Stimulated activated CD4-positive, alpha-beta T cell treated with anti-CD3 and anti-CD28 coated beads, TNF-alpha, amount 100 ng/mL, for 1 hour (primary cell): ENCODE measurements at regions not wholly inside any gene's neighbourhood (a gene's known extent, or its start where the extent isn't known, plus 50 kb on each side); places are given as distances from the start of the nearest gene placed in this dataset.

Experiments used
- DNase-seq, 3 donors: peaks; one replicate each; pipeline ENCODE4 v3.0.0-alpha.2; 2020; ENCODE audit warnings: low read depth in 3 of 3, low spot score in 1 of 3

DNA sequence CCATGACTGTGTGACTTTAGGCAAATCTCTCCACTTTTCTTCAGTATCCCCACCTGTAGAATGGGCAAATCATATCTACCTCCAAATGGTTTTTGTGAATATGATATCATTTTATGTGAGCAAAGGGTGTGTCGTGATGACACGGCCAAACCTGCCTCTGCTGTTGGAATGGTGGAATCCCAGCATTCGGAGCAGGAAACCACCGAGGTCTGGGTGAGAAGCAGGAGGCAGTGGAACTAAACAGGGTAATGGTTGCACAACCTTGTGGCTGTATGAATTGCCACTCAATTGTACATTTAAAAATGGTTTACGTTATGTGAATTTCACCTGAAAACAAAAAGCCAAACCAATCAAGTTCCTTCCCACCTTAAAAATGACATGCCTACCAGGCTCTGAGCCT lies 131.4 kb upstream of the ZMIZ1 start:
- no peak for DNase-seq

- DNase-seq = no peak
Observed at GRCh38 chr10:78937800-78938694, 130.7 kb upstream of the ZMIZ1 start.

GRCh38 chr10:78938695-78939672 lies 129.8 kb upstream of the ZMIZ1 start:
- no peak for DNase-seq

DNA sequence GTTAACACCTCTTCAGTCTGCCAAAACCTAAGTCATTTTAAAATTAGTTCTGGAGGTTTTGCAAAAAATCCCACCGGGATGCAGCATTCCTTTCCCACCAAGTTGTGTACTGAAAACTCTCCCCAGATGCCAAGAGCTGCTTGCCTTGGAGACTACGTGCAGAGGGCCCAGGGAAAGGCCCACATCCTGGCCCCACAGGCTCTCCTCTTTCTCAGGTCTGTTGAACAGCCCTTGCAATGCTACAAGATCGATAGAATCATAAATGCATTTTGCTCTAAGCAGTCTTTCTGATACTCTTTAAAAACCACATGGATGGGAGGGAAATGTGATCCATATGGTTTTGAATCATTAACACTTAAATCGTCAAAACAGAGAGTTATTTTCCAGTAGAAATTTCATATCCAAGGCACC lies 126.7 kb upstream of the ZMIZ1 start:
- no peak for DNase-seq

- DNase-seq = no peak
Observed at GRCh38 chr10:78944723-78945312, 123.9 kb upstream of the ZMIZ1 start.

GRCh38 chr10:78945838-78946237 lies 122.9 kb upstream of the ZMIZ1 start:
- no peak for DNase-seq

DNA sequence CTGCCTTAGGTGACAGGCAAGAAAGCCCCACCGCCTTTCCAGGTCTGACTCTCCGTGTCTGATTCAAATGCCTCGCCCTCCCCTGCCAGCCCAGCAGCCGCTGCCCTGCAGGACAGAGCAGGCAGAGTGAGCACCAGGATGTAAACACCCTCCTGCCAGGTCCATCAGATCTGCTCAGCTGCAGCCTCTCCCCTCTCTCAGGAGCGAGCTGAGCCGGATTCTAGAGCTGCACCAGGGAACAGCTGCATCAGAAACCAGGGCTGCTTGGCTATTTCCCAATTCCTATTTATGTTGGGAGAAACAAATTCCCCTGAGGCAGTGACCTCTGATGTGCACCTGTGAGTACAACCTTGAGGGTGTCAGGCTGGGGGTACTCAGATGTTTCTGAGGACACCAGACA lies 121.5 kb upstream of the ZMIZ1 start:
- DNase-seq = no peak

DNA sequence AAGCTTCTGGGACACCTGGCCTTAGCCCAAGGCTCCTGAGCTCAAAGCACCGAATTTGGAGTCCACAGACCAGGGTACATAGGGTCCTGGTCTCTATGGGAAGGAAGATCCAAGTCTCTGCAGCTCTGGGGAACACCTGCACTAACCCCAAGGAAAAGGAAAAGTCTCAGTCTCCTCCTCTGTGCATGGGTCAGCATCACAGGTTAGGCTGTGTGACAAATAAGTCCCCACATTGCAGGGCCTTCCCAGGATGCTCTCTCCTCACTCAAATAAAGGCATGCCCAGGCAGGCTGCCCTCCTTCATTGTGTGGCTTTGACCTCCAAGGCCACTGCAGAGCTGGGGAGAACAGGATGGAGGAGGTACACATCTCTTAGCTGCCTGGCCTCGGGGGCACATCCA lies 121.0 kb upstream of the ZMIZ1 start:
- DNase-seq = no peak

GRCh38 chr10:78948621-78949030 lies 120.1 kb upstream of the ZMIZ1 start:
- no peak for DNase-seq

DNA sequence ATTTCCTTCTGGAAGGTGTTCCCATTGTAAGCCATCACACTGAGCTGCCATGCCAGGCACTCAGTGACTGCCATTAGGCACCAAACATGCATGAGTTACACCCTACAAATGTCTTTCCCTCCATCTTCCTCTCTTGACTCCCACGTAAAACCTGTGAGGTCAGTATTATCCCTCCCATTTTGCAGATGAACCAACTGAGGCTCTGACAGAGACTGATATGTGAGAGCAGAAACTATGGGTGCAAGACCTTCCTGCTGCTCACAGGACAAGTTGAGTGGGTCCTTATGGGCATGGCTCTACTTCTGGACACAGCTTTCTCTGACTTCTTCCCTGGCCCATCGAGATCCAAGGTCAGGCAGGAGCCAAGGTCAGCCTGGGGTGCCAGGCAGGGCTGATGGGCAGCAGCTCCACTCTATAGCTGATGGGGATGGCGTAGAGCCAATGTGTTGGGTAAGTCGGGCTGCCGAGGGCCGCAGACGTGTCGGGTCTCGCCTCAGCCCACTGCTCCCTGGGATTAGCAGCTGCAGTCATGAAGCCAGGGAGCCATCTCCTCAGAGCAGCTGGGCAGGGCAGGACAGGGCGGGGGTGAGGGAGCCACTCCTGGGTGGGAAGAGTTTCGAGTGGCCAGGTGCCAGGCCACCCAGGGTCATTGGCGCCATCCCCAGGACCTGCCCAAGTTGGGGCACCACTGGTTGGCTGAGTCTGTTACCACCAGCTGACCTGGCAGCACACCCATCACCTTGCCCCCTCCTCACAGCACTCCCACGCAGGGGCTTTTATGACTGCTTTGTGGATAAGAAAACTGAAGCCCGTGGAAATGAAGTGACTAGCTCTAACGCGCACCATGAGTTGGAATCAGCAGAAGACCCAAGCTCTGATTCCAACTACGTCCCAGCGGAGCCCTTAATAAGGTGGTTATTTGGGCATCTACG lies 117.8 kb upstream of the ZMIZ1 start:
- no peak for DNase-seq

- DNase-seq = no peak
Observed at GRCh38 chr10:78952030-78952429, 116.7 kb upstream of the ZMIZ1 start.

GRCh38 chr10:78952686-78953085 lies 116.1 kb upstream of the ZMIZ1 start:
- DNase-seq = no peak

DNA sequence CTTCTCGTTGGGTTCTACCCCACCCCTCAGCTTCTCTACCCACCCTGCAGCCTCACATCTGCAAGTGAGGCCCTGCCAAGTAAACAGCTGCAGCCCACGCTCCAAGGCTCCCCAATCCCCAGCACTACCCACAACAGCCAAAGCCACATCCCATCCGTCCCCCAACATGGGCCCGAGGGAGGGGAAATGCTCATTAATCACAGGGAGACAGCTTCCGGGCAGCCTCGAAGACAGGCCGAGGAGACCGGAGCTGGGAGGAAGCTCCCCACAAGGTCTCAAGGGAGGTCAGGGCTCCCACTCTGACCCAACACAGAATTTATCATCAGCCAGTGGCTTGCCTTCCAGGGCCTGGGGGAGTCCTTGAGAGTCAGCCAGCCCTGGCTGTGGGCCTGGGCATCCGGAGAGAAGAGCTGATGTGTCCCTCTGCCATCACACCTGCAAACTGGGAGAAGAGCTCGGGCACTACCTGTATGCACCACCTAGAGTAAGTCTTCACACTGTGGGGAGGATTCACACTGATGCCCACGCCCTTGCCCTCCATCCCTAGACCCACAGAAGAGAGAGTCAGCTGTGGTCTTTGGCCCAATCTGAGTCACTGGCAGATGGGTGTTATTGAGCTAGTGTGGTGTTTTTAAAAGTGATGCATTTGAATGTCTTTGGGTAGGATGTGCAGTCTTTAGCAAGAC lies 115.5 kb upstream of the ZMIZ1 start:
- no peak for DNase-seq

GRCh38 chr10:78953799-78954297 lies 114.9 kb upstream of the ZMIZ1 start:
- DNase-seq = no peak

DNA sequence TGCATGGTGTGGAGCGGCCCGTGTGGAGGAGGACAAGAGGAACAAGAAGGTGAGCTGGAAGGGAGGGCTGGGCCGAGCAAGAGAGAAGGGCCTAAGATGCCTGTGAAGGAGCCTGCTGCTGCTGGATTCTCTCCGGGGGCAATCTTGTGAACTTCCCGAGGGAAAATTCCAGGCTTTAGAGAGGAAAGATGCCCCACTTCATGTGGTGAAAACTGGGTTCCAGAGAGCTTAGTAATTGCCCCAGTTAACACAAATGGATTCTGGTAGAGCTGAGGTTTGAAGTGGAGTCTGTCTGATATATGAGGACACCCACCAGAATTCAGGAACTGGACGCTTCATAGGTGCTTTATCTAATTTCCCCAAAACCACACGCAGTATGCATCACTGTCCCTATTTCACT lies 114.1 kb upstream of the ZMIZ1 start:
- no peak for DNase-seq

DNA sequence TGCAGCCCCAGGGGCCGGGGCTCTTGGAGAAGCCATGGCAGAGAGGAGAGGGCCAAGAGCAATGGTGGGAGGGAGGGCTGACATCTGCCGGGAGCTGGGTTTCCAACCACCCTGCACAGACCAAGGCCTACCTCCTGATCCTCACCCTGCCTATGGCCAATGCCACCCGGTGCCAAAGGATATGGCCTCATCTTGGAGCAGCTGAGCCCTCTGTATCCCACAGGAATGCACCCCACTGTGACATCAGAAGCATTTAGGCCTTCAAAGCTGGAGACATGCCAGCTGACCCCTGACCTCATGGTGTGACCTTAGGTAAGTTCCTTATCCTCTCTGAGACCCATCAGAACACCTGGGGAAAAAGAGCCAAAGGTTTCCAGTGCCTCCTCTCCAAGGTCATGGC lies 113.6 kb upstream of the ZMIZ1 start:
- no peak for DNase-seq

DNA sequence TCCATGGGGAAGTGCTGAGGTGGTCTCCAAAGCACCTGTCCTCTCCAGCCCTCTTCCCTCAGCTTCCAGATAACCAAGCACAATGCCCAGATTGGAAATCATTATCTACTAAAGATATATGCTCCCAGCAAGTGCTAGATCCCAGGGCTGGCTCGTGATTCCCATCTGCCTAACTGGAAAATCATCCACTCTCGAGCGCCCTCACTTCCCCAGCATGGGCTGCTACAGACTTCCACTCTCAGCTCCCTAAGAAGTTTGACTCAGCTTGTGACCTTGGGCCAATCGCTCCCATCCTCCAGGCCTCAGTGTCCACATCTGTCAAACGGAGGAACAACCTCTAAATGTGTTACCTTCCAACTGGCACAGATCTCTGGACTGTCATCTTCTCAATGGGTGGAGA lies 112.4 kb upstream of the ZMIZ1 start:
- no peak for DNase-seq

GRCh38 chr10:78957471-78958039 lies 111.2 kb upstream of the ZMIZ1 start:
- DNase-seq = no peak

- DNase-seq = no peak
Observed at GRCh38 chr10:78959217-78959923, 109.4 kb upstream of the ZMIZ1 start.
